Caki2 (cell line): ENCODE measurements at regions not wholly inside any gene's neighbourhood (a gene's known extent, or its start where the extent isn't known, plus 50 kb on each side); places are given as distances from the start of the nearest gene placed in this dataset.
"Not testable (repeated sequence)": the region's sequence is repeated elsewhere in the genome, so short reads cannot be mapped to it uniquely, and the experiment has no call there.

Source experiments
- DNase-seq: peaks from one replicate; pipeline ENCODE4 v3.0.0-alpha.2; 2015; ENCODE audit warnings: low read depth
- in situ Hi-C: cut with HindIII; loops from 2 replicates; pipeline ENCODE4 v1.10.0; 2016; ENCODE audit warnings: low sequenced_read_pairs, low pct_unique_long_range_greater_than_20kb, mixed read lengths

GRCh38 chr12:128089961-128090360 is 177.0 kb upstream of the TMEM132C start:
- no peak for DNase-seq
- in situ Hi-C loops, result no loop called here

DNA sequence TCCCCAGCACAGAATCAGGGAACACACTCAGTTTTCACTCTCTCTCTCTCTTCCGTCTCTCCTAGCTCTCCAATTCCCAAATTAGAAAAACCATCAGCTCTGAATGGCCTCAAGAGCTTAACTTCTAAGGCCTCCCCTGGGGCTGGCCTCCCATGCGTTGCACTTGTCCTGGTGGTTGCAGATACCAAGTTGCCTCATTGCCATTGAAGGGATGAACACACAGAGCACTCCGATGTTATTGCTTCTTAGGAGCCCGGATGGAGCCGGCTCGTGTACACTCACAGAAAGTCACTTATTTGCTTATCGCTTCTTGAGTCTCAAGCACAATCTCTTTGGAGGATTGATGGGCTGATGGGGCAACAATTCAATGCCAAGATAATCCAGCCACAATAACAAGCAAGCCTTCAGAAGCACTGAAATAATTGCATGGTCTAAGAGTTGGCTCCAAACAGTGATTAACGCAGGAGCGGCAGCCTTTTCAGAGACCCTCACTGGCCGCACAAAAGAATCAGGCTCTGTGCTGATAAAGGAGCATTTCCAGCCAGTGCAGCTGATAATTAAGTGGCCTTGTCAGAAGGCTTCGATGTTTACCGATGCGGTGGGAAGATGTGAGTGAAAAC is 175.8 kb upstream of the TMEM132C start:
- in situ Hi-C loops, result no loop called here
- DNase-seq, result no peak

- no peak for DNase-seq
These were observed 175.0 kb upstream of the TMEM132C start for GRCh38 chr12:128091951-128092382.

DNA sequence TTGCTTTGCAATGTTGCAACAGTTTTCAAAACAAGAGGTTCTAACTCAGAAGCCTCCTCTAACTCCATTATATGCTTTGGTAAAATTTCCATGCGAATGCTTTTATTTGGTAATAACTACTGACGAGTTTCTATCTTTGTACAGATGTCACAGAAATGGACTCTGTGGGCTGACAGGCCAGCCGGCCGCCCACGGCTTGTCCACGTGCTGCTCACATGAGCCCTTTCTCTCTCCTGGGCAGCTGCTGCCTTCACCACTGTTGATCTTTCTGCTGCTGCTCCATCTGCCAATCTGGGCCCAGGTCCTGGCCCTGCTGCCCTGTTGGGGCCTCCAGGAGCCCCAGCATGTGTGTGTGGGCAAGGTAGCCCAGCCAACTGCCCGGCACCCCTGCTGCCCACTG is 168.2 kb upstream of the TMEM132C start:
- no peak for DNase-seq
- in situ Hi-C loops, result no loop called here

More at GRCh38 chr12:128091951-128092382, 175.0 kb upstream of the TMEM132C start:
- in situ Hi-C loops, result no loop called here

- no peak for DNase-seq
- in situ Hi-C loops, result no loop called here
These were observed 163.8 kb upstream of the TMEM132C start for GRCh38 chr12:128103152-128103551.

DNA sequence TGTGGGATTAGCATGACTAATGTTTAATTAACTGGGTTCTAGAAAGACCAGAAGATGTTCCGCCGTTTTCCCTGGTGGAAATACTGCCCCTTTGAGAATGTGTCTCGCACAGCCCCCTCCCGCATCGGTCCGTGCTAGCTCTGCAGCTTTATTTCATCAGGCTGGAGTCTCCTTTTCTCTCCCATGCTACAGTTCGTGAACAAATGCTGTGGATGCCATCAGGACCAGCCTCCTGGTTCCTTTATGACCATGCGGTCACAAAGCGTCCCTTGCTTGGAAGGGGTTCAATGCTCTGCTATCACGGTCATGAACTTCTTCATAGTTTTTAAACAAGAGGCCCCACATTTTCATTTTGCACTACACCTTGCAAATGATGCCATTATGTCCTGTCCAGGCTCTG is 157.7 kb upstream of the TMEM132C start:
- no peak for DNase-seq
- in situ Hi-C loops, result no loop called here

DNA sequence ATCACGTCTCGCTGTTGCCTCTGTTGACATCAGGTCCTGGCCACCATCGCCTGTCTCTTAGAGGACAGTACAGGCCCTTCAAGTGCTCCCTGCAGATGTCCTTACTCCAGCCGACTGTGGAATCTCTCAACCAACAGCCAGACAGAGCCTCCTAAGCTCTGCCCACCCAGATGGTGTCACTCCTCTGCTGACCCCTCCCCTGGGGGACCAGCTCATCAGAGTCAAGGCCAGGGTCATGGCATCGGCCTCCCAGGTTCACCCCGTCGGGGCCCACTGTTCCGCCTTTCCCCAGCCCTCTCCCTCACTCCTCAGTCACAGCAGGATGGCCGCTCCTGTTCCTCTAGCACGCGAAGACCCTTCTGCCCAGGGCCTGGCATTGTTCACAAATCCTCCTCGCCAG is 157.3 kb upstream of the TMEM132C start:
- in situ Hi-C loops, result no loop called here
- no peak for DNase-seq

DNA sequence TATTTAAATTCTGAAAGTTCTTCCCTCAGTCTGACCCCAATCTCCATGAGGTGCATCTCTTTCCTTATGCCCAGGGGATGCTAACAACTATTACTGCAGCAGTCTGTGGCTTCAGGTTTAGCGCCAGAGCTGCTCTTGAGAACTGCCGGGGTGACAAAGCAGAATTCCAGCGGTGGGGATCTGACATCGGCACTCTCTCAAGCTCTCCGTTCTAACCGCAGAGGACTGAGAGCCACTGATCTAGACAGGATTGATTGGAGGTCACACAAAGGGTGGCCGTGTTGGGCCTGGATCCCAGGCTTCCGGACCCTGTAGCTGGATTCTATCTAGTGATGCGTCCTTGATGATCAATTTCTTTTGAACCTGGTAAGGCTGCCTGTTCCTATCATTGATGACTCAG is 155.6 kb upstream of the TMEM132C start:
- DNase-seq, result no peak
- in situ Hi-C loops, result no loop called here

- DNase-seq, result no peak
- in situ Hi-C loops, result no loop called here
These were observed 155.0 kb upstream of the TMEM132C start for GRCh38 chr12:128111951-128112350.

DNA sequence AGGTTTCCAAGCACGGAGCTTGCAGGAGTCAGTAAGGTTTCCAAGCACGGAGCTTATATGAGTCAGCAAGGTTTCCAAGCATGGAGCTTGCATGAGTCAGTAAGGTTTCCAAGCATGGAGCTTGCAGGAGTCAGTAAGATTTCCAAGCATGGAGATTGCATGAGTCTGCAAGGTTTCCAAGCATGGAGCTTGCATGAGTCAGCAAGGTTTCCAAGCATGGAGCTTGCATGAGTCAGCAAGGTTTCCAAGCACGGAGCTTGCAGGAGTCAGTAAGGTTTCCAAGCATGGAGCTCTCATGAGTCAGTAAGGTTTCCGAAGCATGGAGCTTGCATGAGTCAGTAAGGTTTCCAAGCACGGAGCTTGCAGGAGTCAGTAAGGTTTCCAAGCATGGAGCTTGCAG is 153.7 kb upstream of the TMEM132C start:
- in situ Hi-C loops, result not testable (repeated sequence)
- DNase-seq, result peak; percentile 85

DNA sequence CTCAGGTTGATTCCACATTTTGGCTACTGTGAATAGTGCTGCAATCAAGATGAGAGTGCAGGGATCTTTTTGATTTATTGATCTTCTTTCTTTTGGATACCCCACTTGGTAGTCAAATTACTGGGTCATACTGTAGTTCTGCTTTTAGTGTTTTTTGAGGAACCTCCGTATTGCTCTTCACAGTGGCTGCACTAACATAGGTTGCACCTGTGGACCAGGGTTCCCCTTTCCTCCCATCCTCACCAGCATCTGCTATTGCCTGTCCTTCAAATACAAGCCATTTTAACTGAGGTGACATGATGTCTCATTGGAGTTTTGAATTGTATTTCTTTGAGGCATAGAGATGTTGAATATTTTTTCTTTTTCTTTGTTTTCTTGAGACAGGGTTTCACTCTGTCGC is 152.5 kb upstream of the TMEM132C start:
- DNase-seq, result no peak

DNA sequence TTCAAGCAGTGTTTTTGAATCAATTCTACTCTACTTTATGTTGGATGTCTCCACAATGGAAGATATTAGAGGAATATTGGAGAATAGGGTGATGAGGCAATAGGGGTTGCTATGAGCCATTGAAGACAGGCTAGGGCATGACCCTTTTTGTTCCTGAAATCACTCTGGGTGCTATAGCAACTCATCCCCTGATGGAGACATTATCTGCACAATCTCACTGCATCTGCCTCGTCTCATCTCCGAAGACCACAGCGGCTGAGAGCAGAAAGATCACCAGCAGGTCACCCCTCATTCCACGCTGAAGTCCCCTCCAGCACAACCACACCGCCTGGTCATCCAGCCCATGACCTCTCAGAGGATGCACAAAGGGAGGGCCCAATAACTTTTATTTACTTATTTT is 150.4 kb upstream of the TMEM132C start:
- DNase-seq, result no peak
- in situ Hi-C loops, result no loop called here

More for the DNA sequence above, 152.5 kb upstream of the TMEM132C start:
- in situ Hi-C loops, result no loop called here

DNA sequence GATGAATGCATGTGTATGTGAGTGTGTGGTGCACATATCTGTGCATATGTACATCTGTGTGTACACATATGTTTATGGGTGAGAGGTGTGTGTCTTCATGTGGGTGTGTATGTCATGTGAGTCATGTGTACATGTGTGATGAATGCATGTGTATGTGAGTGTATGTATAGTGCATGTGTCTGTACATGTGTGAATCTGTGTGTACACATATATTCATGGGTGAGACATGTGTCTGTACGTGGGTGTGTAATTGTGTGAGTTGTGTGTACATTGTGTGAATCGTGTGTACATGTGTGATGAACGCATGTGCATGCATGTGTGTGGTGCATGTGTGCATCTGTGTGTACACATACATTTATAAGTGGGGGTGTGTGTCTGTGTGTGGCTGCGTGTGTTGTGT is 146.9 kb upstream of the TMEM132C start:
- no peak for DNase-seq
- in situ Hi-C loops, result no loop called here

- in situ Hi-C loops, result no loop called here
These were observed 145.5 kb upstream of the TMEM132C start for GRCh38 chr12:128121424-128121823.

DNA sequence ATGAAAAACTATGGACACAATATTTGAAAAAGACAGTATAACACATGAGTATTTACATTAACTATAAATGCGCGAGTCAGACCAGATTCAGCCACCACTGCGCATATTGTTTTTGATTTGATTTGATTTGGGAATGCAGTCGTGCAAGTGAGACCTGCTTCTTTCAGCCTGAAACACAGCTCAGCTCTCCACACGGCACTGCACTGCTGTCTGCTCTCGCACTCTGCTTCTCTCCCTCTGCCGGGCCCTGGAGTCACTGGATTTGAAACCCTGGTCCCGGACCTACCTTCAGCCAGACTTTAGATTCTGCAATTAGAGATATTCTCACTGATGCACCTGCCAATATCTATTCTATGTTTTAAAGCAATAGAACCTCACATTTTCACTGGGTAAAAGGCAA is 143.9 kb upstream of the TMEM132C start:
- in situ Hi-C loops, result no loop called here
- no peak for DNase-seq

More at GRCh38 chr12:128121424-128121823, 145.5 kb upstream of the TMEM132C start:
- no peak for DNase-seq

GRCh38 chr12:128131955-128132354 is 135.0 kb upstream of the TMEM132C start:
- in situ Hi-C loops, result no loop called here

DNA sequence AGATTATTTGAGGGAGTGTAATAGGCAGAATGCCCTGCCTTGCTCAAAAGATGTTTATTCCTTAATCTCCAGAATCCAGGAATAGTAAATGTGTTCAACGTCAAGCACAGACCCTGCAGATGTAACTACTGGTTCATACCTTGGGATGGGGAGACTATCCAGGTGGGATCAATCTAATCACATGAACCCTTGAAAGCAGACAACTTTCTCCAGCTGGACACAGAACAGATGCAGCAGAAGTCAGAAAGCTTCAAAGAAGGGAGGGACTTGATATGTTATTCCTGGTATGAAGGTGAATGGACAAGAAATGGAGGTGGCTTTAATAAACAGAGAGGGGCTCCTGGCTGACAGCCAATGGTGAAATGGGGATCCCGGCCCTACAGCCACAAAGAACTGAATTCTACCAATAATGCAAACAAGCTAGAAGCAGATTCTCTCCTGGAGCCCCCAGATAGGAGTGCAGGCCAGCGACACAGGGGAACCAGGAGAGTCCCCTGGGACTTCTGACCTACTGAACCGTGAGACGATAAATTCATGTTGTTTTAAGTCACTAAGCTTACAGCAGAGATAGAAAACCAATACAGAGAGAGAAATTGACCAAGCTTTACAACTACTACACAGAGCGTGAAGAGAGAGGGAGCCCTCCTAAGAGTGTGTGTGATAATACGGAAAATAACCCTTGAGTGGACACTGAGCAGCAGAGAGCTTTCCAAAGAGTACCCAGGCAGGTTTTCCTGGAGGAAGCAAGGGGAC is 133.5 kb upstream of the TMEM132C start:
- in situ Hi-C loops, result no loop called here
- no peak for DNase-seq

More at GRCh38 chr12:128131955-128132354, 135.0 kb upstream of the TMEM132C start:
- no peak for DNase-seq

GRCh38 chr12:128137140-128137539 is 129.8 kb upstream of the TMEM132C start:
- in situ Hi-C loops, result no loop called here

GRCh38 chr12:128138125-128138524 is 128.8 kb upstream of the TMEM132C start:
- in situ Hi-C loops, result no loop called here
- DNase-seq, result no peak

More at GRCh38 chr12:128137140-128137539, 129.8 kb upstream of the TMEM132C start:
- no peak for DNase-seq

DNA sequence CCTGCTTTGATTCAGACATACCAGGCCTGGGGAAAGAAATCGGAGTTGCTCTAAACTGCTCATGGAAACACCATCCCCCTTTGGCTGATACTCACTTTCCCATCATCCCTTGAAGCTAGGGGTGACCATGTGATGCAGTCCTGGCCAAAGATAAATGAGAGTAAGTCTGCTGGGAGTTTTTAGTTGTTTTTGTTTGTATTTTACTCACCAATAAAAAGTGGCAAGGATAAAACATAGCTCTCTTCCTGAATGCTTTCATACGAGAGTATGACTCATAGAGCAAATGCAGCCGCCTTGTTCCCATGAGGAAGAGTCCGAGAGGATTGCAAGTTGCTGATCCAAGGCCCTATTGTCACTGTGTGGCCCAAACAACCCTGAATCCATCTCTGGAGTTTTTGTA is 126.4 kb upstream of the TMEM132C start:
- peak; percentile 65 for DNase-seq
- in situ Hi-C loops, result no loop called here
